GM12874 (cell line): ENCODE measurements at regions not wholly inside any gene's neighbourhood (a gene's known extent, or its start where the extent isn't known, plus 50 kb on each side); places are given as distances from the start of the nearest gene placed in this dataset.

Source experiments
- TF ChIP-seq, protein P1 (sequence below): IDR thresholded peaks from 2 replicates; pipeline ENCODE4 v1.5.1; 2011; ENCODE audit warnings: low read depth, mild to moderate bottlenecking, control low read depth, low read length, moderate library complexity; ENCODE audit not compliant: insufficient read depth

DNA sequence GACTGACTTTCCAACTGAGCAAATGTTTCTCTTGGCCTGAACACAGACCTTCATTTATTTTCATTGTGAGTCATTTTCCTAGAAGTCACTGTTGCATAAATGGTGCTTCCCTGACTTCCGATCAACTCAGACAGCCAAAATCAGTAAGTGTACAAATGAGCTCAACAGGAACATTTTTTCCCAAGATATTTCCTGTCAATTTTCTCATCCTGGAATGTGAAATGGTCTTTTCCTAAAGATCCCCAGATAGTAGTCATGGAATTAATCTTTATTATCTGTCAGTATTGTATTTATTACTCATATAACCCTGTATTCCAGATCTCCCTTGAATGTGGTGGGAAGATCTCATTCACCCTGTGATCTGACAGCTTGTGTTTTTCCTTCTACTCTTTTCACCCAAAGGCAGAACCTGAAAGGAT, 360.3 kb upstream of the KIF2B start:
- TF ChIP-seq, protein P1, sequence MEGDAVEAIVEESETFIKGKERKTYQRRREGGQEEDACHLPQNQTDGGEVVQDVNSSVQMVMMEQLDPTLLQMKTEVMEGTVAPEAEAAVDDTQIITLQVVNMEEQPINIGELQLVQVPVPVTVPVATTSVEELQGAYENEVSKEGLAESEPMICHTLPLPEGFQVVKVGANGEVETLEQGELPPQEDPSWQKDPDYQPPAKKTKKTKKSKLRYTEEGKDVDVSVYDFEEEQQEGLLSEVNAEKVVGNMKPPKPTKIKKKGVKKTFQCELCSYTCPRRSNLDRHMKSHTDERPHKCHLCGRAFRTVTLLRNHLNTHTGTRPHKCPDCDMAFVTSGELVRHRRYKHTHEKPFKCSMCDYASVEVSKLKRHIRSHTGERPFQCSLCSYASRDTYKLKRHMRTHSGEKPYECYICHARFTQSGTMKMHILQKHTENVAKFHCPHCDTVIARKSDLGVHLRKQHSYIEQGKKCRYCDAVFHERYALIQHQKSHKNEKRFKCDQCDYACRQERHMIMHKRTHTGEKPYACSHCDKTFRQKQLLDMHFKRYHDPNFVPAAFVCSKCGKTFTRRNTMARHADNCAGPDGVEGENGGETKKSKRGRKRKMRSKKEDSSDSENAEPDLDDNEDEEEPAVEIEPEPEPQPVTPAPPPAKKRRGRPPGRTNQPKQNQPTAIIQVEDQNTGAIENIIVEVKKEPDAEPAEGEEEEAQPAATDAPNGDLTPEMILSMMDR, result no peak

DNA sequence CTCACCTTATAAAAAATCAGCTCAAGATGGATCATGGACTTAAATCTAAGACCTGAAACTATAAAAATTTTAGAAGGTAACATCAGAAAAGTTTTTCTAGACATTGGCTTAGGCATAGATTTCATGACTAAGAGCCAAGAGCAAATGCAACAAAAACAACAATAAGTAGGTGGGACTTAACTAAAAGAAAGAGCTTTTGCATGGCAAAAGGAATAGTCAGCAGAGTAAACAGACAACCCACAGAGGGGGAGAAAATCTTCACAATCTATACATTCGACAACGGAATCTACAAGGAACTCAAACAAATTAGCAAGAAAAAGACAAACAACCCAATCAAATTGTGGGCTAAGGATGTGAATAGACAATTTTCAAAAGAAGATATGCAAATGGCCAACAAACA, 368.4 kb upstream of the KIF2B start:
- TF ChIP-seq, protein P1, result no peak

DNA sequence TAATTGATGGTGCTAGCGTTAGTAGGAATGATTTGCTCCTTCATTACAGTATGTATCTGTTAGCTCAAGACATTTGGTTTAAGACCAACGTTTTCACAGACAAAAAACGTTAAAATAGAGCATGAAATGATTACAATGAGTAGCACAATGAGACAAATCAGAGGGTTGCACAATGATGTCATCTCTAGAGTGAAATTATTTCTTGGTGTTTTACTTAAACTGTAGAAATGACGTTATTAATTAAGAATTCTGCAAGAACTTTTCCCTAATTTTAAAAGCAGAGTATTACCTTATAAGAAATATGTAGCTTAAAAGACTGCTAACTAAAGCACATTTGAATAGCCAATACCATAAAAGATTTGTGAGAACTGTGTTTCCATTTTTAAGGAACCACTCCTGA, 373.4 kb upstream of the KIF2B start:
- TF ChIP-seq, protein P1, result no peak

DNA sequence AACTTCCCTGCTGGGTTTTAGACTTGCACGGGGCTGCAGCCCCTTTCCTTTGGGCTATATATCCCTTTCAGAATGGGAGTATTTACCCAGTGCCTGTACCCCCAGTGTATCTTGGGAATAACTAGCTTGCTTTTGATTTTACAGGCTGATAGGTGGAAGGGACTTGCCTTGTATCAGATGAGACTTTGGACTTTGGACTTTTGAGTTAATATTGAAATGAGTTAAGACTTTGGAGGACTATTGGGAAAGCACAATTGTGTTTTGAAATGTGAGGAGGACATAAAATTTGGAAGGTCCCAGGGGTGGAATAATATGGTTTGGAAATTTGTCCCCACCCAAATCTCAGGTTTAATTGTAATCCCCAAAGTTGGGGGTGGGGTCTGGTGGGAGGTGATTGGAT, 393.8 kb upstream of the KIF2B start:
- TF ChIP-seq, protein P1, result no peak

DNA sequence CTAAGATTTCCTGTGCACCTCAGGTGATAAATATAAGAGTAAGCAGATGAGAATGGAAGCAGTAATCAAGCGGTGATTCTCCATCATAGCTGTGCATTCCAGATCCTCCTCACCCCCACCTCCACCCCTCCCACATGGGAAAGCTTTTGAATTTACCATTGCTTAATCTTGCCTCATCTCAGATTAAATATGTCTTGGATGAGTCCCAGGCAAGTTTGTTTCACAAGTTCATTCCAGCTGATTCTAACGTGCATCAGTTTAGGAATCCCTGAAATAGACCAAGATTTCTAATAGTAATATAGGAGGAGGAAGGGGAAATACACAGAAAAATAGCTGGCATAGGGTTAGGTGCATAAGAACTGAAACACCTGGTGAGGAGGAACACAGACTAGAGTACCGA, 396.2 kb upstream of the KIF2B start:
- TF ChIP-seq, protein P1, result no peak

DNA sequence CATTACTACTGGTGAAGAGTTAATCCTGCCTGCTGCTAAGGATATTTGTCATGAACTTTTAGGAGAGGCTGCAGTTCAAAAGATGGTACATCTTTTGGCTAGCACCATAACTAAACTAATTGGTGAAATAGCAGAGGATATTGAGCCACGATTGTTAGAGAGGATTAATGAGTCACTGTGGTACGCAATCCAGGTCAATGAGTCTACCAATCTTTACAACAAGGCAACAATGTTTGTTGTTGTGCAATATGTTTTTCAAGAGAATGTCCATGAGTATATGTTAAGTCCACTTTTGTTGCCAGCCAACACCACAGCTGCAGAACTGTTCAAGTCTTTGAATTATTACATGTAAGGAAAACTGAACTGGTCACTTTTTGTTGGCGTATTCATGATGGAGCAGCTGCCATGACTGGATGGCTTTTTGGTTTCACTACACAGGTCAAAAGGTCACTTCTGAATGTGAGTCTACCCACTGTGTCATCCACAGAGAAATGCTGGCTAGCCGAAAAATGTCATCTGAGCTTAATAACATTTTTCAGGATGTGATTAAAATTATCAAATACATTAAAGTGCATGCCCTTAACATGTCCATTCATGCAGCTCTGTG, 402.6 kb upstream of the KIF2B start:
- TF ChIP-seq, protein P1, result no peak

DNA sequence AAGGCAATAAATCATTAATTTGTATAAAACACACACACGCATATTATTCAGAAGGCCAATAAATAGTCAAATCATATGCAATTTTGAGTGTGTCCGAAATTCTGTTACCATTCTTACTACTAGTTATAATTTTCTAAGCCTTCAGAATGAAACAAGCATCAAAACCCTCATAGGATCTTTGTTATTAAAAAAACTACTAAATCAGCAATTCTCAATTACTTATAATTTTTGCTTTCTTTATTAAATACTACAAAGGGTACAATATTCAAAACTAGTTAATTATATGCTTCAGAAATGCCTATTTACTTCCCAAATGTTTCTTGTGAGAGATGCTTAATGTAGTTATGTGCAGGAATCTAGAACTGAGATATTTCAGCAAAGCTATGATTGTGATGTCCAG, 413.1 kb upstream of the KIF2B start:
- TF ChIP-seq, protein P1, result no peak

DNA sequence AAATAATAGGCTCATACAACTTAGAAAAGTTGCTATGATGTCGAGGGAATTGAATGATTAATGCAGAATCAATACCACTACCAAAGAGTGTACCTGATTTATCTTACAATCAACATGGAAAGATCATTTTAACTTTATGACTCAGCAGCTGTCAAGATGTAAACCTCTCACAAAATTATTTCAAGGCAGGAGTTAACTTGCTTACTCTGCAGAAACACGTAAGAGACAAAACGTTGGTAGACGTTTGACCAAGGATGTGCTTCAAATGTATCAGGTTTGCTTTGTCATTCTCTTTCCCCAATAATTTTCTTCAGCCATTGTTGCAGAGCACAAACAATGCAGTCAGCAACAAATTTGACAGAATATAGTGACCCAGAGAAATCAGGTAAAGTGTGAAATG, 415.8 kb upstream of the KIF2B start:
- TF ChIP-seq, protein P1, result no peak
